NCI-H510A (cell line): ENCODE measurements at regions not wholly inside any gene's neighbourhood (a gene's known extent, or its start where the extent isn't known, plus 50 kb on each side); places are given as distances from the start of the nearest gene placed in this dataset.
A peak's percentile ranks its signal among the peaks of the same experiment; 100 is the strongest.
"Not testable (repeated sequence)": the region's sequence is repeated elsewhere in the genome, so short reads cannot be mapped to it uniquely, and the experiment has no call there.

ENCODE experiments used
- DNase-seq: peaks from one replicate; lab custom pipeline; 2025; lab: John Stamatoyannopoulos, UW

DNA sequence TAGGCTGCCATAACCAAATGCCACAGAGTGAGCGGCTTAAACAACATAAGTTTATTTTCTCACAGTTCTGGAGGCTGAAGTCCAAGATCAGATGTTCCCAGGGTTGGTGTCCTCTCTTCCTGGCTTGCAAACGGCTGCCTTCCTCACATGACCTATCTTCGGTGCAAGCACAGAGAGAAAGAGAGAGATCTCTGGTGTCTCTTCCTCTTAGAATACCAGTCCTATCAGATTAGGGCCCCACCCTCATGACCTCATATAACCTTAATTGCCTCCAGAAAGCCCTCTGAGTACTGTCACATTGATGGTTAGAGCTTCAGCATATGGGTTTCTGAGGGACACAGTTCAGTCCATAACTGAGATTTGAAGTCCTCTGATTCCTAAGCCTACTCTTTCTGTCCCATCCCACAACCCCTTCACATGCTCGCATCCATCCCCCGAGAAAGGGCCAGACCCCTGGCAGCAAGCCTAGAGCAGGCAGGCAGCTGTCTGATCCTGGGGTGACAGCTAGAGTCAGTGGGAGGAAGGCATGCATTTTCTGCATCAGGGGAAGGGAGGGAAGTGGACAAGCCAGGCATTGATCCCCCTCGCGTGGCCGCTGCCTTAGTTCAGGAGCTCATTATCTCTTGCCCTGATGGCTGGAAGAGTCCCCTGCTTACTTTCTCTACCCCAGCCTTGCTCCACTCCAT is 114.1 kb downstream of the FAR1 start:
- DNase-seq: no peak

DNA sequence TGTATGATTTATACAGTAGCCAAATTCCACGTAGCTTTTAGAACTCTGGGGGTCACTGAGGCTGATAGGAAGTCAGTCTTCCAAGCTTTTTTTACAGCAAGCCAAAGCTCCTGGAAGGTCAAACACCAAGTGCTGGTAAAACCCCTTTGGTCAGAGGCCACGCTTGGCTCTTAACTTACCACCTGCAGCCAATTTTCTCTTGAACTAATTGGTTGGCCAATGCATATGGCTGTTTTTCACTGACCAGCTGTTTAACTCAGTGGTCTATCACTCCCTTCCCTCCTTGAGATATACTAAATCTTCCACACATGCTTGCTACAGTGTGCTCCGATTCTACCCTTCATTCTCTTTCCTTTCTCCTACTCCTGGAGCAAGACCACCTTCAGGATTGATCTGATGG is 116.0 kb downstream of the FAR1 start:
- no peak for DNase-seq

DNA sequence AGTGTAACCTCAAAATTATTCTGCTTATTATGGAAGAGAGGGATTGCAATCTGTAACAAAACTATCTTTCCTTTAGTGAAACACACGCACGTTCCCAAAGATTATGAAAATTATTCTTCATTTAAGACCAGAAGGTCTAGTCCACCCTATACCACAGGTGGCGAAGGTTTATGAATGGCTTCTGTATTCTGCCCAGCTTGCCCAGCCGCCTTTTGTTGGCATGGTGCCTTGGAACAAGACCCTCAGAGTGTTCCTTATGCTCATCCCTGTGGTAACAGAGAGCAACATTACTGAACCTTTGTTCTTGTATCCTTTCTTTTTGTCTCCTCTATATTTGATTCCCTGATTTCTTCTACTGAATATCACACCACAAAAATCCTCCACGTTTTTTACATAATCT is 116.4 kb downstream of the FAR1 start:
- no peak for DNase-seq

DNA sequence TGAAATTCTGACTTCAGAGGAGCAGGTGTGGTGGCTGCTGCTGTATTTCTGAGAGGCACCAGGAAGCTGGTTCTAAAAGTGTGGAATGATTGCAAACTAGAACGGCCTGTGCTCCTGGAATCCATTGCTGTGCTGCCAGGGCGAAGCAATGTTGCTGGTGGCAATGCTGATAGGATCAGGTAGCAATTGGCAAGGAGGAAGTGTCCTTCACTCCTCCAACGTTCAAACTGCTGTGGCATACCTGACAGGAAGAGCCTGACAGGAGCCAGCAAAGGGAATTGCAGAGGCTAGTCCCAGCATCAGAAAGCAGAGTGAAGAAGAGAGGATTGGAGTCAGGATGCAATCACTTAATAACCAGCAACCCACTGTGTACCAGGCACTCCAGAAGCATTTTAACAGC is 118.2 kb downstream of the FAR1 start:
- DNase-seq: no peak

DNA sequence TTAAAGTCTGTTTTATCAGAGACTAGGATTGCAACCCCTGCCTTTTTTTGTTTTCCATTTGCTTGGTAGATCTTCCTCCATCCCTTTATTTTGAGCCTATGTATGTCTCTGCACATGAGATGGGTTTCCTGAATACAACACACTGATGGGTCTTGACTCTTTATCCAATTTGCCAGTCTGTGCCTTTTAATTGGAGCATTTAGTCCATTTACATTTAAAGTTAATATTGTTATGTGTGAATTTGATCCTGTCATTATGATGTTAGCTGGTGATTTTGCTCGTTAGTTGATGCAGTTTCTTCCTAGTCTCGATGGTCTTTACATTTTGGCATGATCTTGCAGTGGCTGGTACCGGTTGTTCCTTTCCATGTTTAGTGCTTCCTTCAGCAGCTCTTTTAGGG is 129.1 kb downstream of the FAR1 start:
- not testable (repeated sequence) for DNase-seq

DNA sequence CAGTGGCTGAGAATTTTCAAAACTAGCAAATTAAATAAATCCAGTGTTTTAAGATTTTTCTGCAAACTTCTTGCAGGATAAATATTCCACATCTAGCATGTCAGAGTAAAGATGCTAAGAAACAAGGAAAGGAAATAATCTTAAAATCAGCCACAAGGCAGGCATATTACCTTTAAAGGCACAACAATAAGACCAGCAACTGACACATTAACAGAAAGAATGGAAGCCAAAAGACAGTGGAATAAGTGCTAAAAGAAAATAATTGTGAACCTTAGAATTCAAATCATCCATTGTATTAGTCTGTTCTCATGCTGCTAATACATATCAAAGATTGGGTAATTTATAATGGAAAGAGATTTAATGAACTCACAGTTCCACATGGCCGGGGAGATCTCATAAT is 132.4 kb downstream of the FAR1 start:
- no peak for DNase-seq

DNA sequence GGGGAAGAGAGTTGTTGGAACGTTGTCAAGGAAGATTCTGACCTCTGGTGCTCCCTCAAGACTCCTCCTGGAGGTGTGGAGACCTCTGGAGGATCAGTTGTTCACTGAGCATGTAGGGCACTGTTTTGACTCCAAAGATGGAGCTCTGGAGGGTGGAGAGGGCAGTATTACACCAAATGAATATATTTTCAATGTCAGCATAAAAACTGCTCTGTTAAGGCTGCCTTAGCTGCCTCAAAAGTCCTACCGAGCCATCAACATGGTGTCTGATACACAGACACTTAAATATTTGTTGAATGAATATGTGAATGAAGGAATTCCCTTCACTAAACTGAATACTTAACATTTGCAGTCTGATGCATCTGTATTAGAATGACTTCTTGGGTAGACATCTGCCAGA is 144.2 kb upstream of the SPON1 start:
- no peak for DNase-seq

DNA sequence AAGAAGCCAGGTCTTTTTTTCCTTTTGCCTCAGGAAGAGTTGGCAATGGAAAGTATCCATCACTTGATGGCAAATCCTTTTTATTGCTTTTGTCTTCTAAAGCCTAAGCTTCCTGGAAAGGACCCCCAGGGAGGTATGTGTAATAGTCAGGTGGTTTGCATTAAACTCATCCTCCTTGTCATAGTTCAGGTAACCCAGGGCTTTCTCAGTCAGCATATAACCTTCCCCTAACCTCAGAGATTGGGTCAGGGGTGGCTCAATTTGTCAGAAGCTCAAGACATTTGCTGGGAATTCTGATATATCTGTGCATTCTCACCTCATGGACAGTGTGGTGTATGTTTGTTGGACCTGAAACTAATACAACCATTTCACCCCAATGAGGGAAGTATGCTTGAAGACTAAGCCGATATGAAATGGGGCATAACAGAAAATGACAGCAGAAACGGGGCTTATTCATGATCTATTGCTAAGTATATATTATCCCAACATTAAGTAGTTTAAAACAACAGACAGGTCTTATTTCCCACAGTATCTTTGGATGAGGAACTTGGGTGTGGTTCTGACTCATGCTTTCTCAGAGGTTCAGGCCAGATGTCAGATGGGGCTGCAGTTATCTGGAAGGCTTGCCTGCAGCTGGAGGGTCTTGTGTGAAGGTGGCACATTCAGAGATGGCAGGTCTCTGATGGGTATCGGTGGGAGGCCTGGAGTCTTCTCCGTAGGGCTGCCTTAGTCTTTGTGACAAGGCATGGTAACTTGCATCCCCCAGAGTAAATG is 135.8 kb upstream of the SPON1 start:
- DNase-seq: no peak

DNA sequence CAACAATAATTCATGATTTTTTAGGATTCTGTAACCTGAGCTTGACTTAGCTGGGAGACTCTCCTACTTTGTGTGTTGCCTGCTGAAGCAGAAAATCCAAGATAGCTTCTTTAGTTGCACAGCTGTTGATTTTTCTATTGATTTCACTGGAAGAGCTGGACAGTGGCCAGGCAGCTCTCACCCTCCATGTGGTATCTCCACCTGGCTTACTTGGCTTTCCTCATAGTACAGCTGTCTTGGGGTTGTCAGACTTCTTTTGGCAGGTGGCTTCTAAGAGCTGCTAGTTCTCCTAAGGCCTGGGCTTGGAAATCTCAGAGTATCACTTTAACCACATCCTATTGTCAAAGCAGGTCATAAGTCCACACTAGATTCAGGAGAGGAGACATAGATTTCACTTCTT is 130.8 kb upstream of the SPON1 start:
- peak; percentile 15 for DNase-seq

DNA sequence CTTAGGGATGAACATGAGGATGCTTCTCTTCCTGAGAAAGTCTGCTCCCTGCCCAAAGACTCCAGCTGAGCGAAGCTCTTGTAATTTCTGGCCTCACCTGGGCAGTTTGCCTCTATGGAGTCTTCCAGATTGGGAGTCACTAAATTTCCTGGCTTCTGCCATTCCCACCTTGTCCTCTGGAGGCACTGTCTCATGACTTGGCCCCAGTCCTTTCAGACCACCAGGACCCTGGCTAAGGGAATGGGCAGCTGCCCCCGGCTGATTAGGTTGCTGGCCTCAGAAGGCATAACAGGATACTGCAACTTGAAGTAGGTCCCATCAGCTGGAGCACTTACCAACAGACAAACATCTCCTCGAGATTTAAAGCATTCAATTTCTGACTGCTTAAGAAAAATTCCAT is 128.1 kb upstream of the SPON1 start:
- no peak for DNase-seq

DNA sequence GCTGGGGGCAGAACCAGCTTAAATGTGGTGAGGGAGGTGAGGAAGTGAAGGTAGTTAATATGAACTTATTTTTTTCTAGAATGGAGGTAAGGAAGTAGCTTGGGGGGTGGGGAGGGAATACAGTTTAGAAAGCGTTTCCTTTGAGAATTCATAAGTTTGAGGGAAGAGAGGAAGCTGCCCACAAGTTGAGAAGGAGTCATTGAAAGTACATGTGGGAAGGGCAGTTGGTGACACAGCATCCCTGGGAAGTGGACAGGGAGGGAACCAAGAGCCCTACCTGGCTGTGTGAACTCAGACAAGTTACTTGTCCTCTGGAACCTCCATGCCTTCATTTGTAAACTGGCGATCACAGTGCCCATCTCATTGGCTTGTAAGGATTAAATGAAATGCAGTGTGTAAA is 125.9 kb upstream of the SPON1 start:
- no peak for DNase-seq

DNA sequence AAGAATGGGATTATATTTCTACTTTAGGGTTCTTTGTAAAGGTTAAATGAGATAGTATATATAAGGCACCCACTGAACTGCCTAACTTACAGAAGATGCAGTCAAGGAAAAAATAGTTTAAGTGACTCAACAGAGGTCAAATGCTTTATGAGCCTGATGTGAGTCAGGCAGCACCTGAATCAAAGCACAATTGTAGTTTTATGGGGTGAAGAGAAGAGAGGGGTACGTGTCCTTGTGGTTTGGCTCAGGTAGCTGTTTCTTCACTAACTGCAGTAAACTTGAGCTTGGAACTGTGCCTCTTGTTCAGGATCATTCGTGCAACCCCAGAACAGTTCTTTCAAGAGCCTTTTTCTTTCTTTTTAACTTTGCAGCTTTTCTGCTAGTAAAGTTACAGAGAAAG is 125.2 kb upstream of the SPON1 start:
- no peak for DNase-seq

DNA sequence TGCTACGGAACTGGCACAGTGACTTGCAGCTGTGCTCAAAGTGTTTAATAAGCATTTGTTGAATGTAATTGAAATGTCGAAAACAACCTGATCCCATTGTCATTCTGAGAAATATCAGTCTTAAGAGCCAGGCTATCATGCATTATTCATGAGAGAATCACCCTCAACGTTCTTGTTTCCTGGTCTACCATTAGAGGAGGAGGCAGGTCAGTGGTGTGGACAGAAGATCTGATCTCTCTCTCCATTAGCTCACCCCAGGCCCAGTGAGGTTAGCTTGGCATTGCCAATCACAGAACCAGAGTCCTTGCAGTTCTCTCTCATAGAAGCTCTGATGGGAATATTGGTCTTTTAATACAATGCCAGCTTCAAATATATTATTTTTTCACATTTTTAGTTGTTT is 121.1 kb upstream of the SPON1 start:
- no peak for DNase-seq

DNA sequence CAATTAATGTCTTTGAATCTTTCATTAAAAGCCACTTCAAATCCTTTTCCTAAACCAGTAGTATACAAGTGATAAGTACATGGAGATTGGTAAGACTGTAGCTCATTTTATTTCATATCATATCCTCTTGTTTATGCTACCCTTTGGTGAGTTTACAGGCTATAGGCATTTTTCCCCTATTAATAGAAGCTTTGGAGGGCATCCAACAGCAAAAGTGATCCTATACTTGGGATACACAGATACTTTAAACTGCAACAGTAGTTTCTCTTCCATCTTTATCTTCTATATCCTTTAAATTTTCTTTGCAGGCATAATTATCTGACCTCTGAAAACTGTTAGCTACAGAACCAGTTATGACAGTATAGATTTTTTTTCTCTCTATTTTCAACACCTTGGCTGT is 114.5 kb upstream of the SPON1 start:
- no peak for DNase-seq

DNA sequence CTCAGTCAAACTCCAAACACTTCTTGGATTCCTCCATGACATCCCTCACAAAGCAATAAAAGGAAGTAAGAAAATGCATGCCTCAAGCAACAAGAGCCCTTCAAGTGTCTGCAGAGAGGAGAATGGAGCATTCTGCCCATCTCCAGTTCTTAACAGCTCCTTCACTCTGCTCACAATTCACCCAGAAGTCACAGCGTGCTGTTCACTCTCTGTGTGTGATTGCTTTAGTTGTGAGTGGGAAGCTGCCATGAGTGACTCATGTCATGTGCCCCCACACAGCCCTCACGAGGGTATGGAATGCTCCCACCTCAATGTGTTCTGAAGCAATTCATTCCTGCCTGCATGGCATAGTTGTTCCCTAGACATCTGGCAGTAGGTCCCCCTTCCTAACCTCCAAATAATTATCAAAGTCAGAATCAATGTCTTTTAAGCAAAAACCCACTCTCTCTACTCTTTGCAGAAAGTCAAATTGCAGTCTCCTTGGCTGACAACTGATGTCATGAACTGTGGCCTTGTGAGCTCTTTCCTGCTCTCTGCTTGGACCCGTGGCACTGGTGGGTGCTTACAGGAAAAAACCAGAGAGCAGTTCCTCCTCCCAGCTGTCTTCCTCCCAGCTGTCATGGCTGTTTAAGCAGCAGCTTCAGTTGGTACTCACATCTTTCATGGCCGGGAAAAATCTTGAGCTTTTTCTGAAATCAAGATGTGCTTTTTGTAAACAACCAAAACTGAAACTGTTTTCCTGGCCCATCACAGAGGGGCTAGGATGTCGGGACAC is 112.1 kb upstream of the SPON1 start:
- no peak for DNase-seq

DNA sequence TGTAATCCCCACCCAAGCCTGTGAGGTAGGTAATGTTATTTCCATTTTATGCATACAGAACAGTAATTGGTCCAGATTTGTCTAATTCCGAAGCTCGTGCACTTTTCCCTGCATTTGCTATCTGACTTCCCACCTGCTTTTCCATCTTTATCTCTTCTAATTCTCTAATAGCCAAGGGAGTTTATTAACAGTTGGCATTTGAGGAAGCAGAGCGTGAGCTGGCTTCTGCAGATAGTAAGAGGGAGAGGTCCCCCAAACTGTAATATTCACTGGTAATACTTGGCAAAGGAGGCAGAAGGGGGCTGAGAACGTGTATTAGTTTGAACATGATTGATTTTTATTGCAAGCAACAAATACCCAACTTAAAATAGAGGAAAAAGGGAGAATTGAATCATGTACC is 110.8 kb upstream of the SPON1 start:
- no peak for DNase-seq

DNA sequence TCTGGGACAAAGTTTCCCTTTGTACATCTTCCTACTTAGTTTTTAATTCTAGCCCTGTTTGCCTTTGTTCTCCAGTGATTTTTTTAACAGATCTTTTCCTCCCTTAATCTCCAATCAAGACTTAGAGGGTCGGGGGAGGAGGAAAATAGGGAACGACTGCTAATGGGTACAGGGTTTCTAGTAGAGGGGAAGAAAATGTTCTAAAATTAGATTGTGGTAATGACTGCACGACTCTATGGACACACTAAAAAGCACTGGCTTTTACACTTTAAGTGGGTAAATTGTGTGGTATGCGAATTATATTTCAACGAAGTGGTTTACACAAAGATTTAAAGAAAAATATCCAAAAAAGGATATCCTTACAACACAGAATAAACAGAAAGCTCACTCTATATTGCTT is 110.0 kb upstream of the SPON1 start:
- DNase-seq: no peak

DNA sequence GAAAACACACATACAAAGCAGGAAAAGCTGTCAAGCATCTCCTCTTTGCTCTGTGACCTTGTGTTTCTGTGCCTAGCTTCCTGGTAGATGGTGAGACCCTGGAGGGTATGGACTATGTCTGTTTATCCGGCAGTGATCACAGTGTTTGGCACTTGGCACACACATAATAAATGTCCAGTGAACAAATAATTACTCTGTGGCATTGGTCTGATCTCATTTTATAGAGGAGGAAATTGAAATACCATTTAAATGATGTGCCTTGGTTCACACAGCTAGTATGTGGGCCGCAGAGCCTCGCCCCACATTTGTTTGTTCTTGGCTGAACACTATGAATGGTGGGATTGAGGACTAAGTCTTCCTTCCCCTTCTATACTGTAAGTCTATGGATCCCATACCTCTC is 104.7 kb upstream of the SPON1 start:
- DNase-seq: no peak

DNA sequence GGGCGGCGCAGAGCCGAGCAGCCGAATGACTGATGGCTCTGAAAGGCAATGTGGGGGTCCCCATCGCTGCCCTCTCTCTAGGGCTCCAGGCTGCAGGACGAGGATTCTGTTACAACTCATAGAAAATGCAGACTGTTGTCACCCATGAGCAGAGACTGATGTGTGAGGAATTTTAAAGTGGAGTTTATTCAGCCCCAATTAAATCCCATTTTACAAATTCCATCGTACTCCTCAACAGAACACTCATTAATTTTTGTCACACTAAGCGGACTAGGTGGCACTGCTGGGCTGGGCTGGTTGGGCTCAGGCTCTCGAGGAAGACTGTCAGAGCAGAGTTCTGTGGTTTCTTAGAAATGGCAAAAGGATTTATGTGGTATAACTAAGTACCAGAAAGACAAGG is 102.6 kb upstream of the SPON1 start:
- DNase-seq: no peak

DNA sequence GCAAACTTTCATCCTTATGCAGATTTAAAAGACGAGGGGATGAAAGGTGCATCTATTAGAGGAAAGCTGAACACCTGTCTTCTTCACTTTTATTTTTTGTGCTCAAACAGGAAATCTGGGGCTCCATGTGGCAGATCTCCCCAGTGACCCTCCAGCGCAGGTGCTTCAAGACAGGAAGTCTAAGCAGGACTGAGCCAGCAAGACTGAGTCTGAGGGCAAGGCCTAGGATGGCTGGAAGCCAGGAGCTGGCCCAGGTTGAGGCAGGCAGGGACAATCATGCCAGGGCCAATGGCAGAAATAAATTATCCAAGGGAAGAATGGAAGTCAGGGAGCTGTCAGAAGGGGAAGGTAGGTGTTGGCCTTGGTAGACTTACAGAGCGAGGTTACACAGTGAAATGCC is 101.1 kb upstream of the SPON1 start:
- DNase-seq: no peak

DNA sequence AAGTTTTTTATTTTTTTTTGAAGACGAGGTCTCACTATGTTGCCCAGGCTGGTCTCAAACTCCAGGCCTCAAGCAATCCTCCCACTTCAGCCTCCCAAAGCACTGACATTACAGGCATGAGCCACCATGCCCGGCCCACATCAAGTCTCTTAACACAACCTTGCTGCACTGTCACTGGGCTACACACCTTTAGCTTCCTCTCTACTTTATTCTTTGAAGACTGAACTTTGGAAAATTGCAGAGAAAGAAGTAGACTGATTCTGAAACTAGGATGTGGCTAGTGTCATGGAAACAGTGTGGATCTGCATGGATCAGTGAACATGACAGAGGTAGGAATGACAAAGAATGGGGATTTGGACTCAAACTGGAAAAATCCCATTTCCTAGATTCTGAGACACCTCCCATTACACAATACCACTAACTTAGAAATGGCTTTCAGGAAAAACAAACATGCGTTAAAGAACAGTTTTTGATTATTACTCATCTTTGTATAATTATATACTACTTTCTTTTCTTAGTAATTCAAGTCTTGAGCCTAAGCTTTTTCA is 99.6 kb upstream of the SPON1 start:
- DNase-seq: no peak

DNA sequence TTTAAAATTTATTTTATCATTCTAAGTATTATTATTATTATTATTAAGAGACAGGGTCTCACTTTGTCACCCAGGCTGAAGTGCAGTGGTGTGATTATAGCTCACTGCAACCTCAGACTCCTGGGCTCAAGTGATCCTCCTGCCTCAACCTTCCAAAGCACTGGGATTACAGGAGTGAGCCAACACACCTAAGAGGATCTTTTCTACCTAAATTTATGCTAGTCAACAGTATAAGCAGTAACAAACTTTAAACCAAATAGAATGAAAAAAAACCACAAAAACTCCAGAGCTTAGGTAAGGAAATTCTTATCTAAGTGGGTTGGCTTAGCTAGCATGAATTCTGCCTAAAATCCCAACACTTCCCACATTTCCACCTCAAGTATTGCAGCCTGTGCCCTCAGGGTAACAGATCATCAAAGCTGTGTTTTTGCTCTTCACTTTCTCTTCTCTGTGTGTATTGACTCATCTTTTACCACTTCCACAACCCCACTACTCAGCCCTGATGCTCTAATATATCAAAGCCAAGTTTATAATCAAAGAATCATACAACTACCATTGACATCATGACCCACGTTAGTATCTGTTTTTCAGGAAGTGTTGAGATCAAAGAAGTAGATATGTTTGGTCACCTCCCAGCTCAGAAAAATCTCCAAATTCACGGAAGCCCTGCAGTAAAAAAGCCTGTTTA is 93.7 kb upstream of the SPON1 start:
- no peak for DNase-seq
